ENCODE measurements at regions not wholly inside any gene's neighbourhood (a gene's known extent, or its start where the extent isn't known, plus 50 kb on each side); places are given as distances from the start of the nearest gene placed in this dataset.
"Not testable (repeated sequence)": the region's sequence is repeated elsewhere in the genome, so short reads cannot be mapped to it uniquely, and the experiment has no call there.

DNA sequence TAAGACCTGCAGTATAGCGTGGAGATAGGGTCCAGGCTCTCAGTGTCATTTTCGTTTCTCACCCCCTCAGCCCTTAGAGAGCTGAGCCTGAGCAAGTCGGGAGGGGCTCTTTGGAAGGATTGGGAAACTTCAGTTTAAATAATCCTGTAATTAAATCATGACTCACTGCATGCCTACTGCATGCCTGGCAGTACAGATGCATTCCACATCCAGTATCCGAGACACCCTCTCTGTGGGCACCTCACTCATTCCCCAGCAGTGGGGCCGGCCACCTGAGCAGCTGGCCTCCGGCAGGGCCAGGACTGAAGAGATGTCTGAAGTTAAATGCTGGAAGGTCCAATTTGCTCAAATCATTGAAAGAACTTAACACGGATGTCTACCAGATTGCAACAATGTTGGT lies 316.6 kb downstream of the THBS2 start:
- Histone ChIP-seq H3K9me3 (peaks cover 0 to 4% (median 0%) of the 10 kb centered on the region in 4 donors), H3K27ac (peak overlapping the region in 1 of 5 donors; percentile 14), H3K4me1 (peaks cover 0 to 4% (median 0%) of the 10 kb centered on the region in 4 donors), H3K36me3 (no peaks in the 10 kb centered on the region), H3K27me3 (no peaks in the 10 kb centered on the region), H3K4me3 (no peak overlapping the region)
- WGBS, 5 donors: 72 to 87% (median 79%) methylated on average over 6 to 7 of the region's 7 CpGs
- intact Hi-C loops (cut with DNase I; ENCODE audit: low total_unique reads): no loop called here
- no peak for TF ChIP-seq POLR2A (IDR thresholded peaks at IDR 0.05)
- TF ChIP-seq, protein P1, sequence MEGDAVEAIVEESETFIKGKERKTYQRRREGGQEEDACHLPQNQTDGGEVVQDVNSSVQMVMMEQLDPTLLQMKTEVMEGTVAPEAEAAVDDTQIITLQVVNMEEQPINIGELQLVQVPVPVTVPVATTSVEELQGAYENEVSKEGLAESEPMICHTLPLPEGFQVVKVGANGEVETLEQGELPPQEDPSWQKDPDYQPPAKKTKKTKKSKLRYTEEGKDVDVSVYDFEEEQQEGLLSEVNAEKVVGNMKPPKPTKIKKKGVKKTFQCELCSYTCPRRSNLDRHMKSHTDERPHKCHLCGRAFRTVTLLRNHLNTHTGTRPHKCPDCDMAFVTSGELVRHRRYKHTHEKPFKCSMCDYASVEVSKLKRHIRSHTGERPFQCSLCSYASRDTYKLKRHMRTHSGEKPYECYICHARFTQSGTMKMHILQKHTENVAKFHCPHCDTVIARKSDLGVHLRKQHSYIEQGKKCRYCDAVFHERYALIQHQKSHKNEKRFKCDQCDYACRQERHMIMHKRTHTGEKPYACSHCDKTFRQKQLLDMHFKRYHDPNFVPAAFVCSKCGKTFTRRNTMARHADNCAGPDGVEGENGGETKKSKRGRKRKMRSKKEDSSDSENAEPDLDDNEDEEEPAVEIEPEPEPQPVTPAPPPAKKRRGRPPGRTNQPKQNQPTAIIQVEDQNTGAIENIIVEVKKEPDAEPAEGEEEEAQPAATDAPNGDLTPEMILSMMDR (IDR thresholded peaks at IDR 0.05): no peak
- no peak for TF ChIP-seq POLR2AphosphoS5 (IDR thresholded peaks at IDR 0.05)
- TF ChIP-seq EP300 (IDR thresholded peaks at IDR 0.05): no peak
- no peak for DNase-seq

DNA sequence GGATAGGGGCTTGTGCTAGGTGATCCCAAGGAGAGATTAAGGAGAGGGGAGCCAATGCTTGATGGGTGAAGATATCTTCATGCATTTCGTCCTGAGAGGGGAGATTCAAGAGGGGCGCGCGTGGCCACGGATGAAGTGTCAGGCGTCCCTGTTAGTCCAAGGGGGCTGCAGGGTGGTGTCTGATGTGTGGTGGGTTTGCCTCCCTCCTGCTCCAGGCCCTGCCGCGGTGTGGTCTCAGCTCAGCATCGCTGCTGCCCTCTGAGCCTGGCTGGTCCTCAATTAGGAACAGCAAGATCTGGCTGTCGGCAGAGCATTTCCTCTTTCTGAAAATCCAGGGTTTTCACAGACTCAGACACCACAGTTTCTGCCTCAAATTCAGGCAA lies 318.0 kb downstream of the THBS2 start:
- intact Hi-C loops (cut with DNase I; ENCODE audit: low total_unique reads): no loop called here

DNA sequence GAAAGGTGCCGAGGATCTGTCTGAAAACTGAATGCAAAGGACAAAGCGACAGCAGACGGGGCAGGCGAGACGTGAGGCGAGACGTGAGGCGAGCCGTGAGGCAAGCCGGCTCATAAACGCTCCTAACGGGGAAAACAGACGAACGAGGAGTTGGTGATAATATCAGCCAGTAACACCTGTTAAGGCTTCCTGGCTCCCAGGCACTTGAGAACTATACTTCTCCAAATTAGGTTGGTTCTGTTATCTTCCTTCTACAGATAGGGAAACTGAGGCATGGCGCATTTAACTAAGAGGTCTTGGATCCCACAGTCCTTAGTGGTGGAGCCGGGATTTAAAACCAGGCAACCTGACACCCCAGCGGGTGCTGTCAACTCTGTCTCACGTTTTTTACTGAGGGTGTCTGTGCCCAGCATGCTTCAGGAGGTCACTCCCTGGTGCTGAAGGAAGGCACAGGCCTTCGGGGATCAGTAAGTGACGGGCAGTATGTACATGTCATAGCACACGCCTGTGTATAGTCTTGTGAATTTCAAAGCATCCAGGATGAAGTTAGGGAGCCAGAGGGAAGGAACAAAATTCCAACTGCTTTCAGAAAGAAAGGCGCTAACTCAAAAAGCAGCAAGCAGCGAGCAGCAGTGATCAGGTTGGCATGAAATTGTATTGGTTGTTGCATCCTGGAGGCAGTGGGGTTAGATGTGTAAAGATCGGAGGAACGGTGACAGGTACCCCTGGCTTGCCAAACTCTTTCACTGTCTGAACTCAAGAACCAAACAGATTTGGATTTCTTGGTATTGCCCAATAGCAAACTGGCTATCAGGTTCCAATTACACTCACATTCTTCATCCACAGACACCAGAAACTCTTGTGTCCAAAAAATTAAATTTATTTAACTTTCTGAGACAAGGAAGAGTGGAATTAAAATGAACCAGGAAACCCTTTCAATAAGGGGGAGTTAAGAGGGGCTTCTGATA lies 318.7 kb downstream of the THBS2 start:
- Histone ChIP-seq H3K27me3 (no peaks in the 10 kb centered on the region), H3K9me3 (peaks cover 0 to 5% (median 0%) of the 10 kb centered on the region in 4 donors), H3K4me3 (no peak overlapping the region), H3K4me1 (peaks cover 0 to 4% (median 0%) of the 10 kb centered on the region in 4 donors), H3K36me3 (no peaks in the 10 kb centered on the region), H3K27ac (no peak overlapping the region)
- intact Hi-C loops (cut with DNase I; ENCODE audit: low total_unique reads): no loop called here
- 71 to 79% (median 76%) methylated on average over 25 of the region's 25 CpGs for WGBS, 5 donors
- TF ChIP-seq EP300 (IDR thresholded peaks at IDR 0.05) (no peak), POLR2AphosphoS5 (IDR thresholded peaks at IDR 0.05) (no peak), POLR2A (IDR thresholded peaks at IDR 0.05) (no peak)
- TF ChIP-seq, protein P1 (IDR thresholded peaks at IDR 0.05): no peak
- DNase-seq: no peak

More for the DNA sequence above, 318.0 kb downstream of the THBS2 start:
- Histone ChIP-seq H3K4me1 (peaks cover 0 to 4% (median 0%) of the 10 kb centered on the region in 4 donors), H3K4me3 (no peak overlapping the region), H3K36me3 (no peaks in the 10 kb centered on the region), H3K9me3 (peaks cover 0 to 5% (median 0%) of the 10 kb centered on the region in 4 donors), H3K27me3 (no peaks in the 10 kb centered on the region), H3K27ac (no peak overlapping the region)
- 77 to 90% (median 81%) methylated on average over 10 of the region's 10 CpGs for WGBS, 5 donors
- no peak for DNase-seq
- TF ChIP-seq POLR2AphosphoS5 (IDR thresholded peaks at IDR 0.05): no peak
- TF ChIP-seq, protein P1 (IDR thresholded peaks at IDR 0.05): no peak
- TF ChIP-seq POLR2A (IDR thresholded peaks at IDR 0.05): no peak
- no peak for TF ChIP-seq EP300 (IDR thresholded peaks at IDR 0.05)

DNA sequence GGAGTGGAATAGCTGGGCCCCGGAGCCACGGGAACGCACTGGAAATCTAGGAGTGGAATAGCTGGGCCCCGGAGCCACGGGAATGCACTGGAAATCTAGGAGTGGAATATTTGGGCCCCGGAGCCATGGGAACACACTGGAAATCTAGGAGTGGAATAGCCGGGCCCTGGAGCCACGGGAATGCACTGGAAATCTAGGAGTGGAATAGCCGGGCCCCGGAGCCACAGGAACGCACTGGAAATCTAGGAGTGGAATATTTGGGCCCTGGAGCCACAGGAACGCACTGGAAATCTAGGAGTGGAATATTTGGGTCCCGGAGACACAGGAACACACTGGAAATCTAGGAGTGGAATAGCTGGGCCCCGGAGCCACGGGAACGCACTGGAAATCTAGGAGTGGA lies 321.5 kb downstream of the THBS2 start:
- H3K27ac ChIP-seq; H3K9me3 ChIP-seq; H3K4me1 ChIP-seq; H3K4me3 ChIP-seq; H3K36me3 ChIP-seq; H3K27me3 ChIP-seq; DNase-seq; intact Hi-C loops (cut with DNase I; ENCODE audit: low total_unique reads): not testable (repeated sequence)
- 83 to 90% (median 86%) methylated on average over 11 to 16 of the region's 16 CpGs for WGBS, 5 donors

DNA sequence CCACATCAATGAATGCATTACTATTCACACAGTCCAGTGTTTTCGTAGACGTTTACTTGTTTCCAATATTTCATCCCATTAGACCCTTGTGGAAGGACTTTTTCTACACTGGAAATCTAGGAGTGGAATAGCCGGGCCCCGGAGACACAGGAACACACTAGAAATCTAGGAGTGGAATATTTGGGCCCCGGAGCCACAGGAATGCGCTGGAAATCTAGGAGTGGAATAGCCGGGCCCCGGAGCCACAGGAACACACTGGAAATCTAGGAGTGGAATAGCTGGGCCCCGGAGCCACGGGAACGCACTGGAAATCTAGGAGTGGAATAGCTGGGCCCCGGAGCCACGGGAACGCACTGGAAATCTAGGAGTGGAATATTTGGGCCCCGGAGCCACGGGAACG lies 322.6 kb downstream of the THBS2 start:
- H3K27me3 ChIP-seq; H3K9me3 ChIP-seq; DNase-seq; H3K4me1 ChIP-seq; H3K27ac ChIP-seq; H3K36me3 ChIP-seq; H3K4me3 ChIP-seq; intact Hi-C loops (cut with DNase I; ENCODE audit: low total_unique reads): not testable (repeated sequence)
- WGBS, 5 donors: 71 to 77% (median 74%) methylated on average over 14 to 17 of the region's 17 CpGs

Measured in stomach (tissue), 8 donors.